Gastroesophageal sphincter (tissue), 3 donors: ENCODE measurements at regions not wholly inside any gene's neighbourhood (a gene's known extent, or its start where the extent isn't known, plus 50 kb on each side); places are given as distances from the start of the nearest gene placed in this dataset.

ENCODE experiments used
- POLR2A ChIP-seq, 2 donors: fragments of 450-650 bp; IDR thresholded peaks; one replicate each; pipeline ENCODE4 v1.6.1; 2017; ENCODE audit warnings: antibody characterized with exemption in 2 of 2, mild to moderate bottlenecking in 2 of 2, moderate library complexity in 1 of 2
- POLR2AphosphoS5 ChIP-seq: sonication (generic); formaldehyde crosslinking; IDR thresholded peaks from one replicate; pipeline ENCODE4 v1.6.1; 2017; ENCODE audit warnings: antibody characterized with exemption
- TF ChIP-seq, protein P1 (sequence below), 4 experiments: fragments of 200-600 bp in 2 of 4; fragments of 450-650 bp in 2 of 4; sonication (generic) in 1 of 4; IDR thresholded peaks; one replicate each; pipeline ENCODE4 v1.5.1; 2017 to 2019; ENCODE audit warnings: antibody characterized with exemption in 4 of 4, mild to moderate bottlenecking in 2 of 4, moderate library complexity in 2 of 4

DNA sequence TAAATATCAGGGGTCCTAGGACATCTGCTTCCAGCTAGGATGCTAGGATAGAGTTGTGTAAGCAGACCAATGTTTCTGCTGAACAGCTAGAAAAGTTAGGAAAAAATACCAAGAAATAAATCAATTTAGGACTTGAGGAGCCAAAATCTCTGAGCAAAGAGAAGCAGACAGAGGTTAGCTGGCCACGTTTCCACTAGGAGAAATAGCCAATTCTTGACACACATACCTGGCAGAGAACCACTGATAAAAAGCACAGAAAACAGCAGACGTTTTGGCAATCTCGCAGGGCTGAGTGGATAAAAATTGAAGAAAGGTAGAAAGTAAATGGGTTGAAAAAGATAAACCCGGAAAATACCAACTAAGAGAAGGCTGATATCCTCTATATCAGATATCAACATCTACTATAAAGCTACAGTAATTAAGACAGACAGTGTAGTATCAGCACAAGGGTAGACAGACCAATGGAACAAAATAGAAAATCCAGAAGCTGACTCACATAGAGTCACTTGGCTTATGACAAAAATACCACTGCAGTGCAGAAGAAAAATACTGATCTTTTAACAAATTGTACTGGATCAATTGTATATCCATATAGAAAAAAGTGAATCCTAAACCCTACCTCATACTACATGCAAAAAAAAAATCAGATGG, 306.1 kb upstream of the KLHL29 start:
- TF ChIP-seq, protein P1, sequence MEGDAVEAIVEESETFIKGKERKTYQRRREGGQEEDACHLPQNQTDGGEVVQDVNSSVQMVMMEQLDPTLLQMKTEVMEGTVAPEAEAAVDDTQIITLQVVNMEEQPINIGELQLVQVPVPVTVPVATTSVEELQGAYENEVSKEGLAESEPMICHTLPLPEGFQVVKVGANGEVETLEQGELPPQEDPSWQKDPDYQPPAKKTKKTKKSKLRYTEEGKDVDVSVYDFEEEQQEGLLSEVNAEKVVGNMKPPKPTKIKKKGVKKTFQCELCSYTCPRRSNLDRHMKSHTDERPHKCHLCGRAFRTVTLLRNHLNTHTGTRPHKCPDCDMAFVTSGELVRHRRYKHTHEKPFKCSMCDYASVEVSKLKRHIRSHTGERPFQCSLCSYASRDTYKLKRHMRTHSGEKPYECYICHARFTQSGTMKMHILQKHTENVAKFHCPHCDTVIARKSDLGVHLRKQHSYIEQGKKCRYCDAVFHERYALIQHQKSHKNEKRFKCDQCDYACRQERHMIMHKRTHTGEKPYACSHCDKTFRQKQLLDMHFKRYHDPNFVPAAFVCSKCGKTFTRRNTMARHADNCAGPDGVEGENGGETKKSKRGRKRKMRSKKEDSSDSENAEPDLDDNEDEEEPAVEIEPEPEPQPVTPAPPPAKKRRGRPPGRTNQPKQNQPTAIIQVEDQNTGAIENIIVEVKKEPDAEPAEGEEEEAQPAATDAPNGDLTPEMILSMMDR (IDR thresholded peaks at IDR 0.05) = no peak
- no peak for TF ChIP-seq POLR2A (IDR thresholded peaks at IDR 0.05)
- TF ChIP-seq POLR2AphosphoS5 = no peak
